GM12878 (cell line): ENCODE measurements at regions not wholly inside any gene's neighbourhood (a gene's known extent, or its start where the extent isn't known, plus 50 kb on each side); places are given as distances from the start of the nearest gene placed in this dataset.

Source experiments
- ATAC-seq: fragments of 200-7000 bp; cut with Tn5 transposase; 3 replicates; pipeline ENCODE4 v1.9.1; 2020; ENCODE audit warnings: mild to moderate bottlenecking, moderate library complexity
- BruUV-seq: library from RNA; stranded (reverse); fragments of 400-500 nt; replicated peaks from 2 replicates; lab custom pipeline; 2021; lab: Mats Ljungman, UMichigan
- CTCF ChIA-PET: fragments of 300-600 bp; sonication (Branson Sonifier 250); formaldehyde crosslinking; extraction: SDS; loops from one replicate; lab custom pipeline; 2021; ENCODE audit warnings: inconsistent platforms; lab: Yijun Ruan, JAX
- POLR2A ChIA-PET: fragments of 350-600 bp; formaldehyde crosslinking; extraction: SDS; loops from one replicate; lab custom pipeline; 2021; ENCODE audit warnings: inconsistent platforms; lab: Charles Lee
- RAD21 ChIA-PET: fragments of 300-600 bp; sonication (Branson Sonifier 250); formaldehyde crosslinking; loops from one replicate; lab custom pipeline; 2023; ENCODE audit warnings: antibody characterized with exemption; ENCODE audit not compliant: unreplicated experiment; lab: Charles Lee
- SMC1A ChIA-PET: fragments of 300-600 bp; sonication (Branson Sonifier 250); formaldehyde crosslinking; loops from one replicate; lab custom pipeline; 2023; ENCODE audit not compliant: unreplicated experiment, uncharacterized antibody; lab: Charles Lee
- DNase-seq: peaks from one replicate; pipeline ENCODE4 v3.0.0-alpha.2; 2011; ENCODE audit warnings: low read depth, low spot score
- FAIRE-seq: peaks from 3 replicates; lab custom pipeline; 2011; peaks lifted over from hg19 to GRCh38; lab: Jason Lieb, UNC
- H2AFZ ChIP-seq: 2 replicates; pipeline ENCODE4 v1.6.0; 2011; ENCODE audit warnings: low read depth, low read length, control low read depth; ENCODE audit not compliant: control insufficient read depth
- H3K27ac ChIP-seq: 2 replicates; pipeline ENCODE4 v1.5.1; 2011; ENCODE audit warnings: control low read depth; ENCODE audit not compliant: control insufficient read depth, insufficient read depth
- H3K27me3 ChIP-seq, 2 experiments: replicated peaks in 1 of 2; 2 replicates each; pipeline versions ENCODE4 v1.6.0 to v1.6.1; 2011; ENCODE audit warnings: low read length in 1 of 2; ENCODE audit not compliant: control insufficient read depth in 2 of 2, insufficient read depth in 2 of 2
- H3K36me3 ChIP-seq, 2 experiments: 2 replicates each; pipeline ENCODE4 v1.5.1; 2011; ENCODE audit warnings: low read length in 1 of 2; ENCODE audit not compliant: control insufficient read depth in 2 of 2, insufficient read depth in 2 of 2
- H3K4me1 ChIP-seq: 2 replicates; pipeline ENCODE4 v1.6.1; 2011; ENCODE audit warnings: mild to moderate bottlenecking, low read length, moderate library complexity, mixed read lengths; ENCODE audit not compliant: control insufficient read depth, insufficient read depth
- H3K4me2 ChIP-seq: 2 replicates; pipeline ENCODE4 v1.6.0; 2011; ENCODE audit warnings: control low read depth; ENCODE audit not compliant: control insufficient read depth, insufficient read depth
- H3K4me3 ChIP-seq: fragments of 200-600 bp; sonication (generic); 2 replicates; pipeline ENCODE4 v1.5.1; 2016
- H3K79me2 ChIP-seq: 2 replicates; pipeline ENCODE4 v1.6.0; 2011; ENCODE audit warnings: low read length; ENCODE audit not compliant: control insufficient read depth, insufficient read depth
- H3K9ac ChIP-seq: 2 replicates; pipeline ENCODE4 v1.8.0; 2011; ENCODE audit warnings: low read length, control low read depth, mixed read lengths; ENCODE audit not compliant: control insufficient read depth, insufficient read depth
- H3K9me3 ChIP-seq: replicated peaks from 3 replicates; pipeline ENCODE4 v1.5.1; 2011; ENCODE audit warnings: mild to moderate bottlenecking, low read length; ENCODE audit not compliant: control insufficient read depth, insufficient read depth
- H4K20me1 ChIP-seq: 2 replicates; pipeline ENCODE4 v1.6.0; 2011; ENCODE audit not compliant: control insufficient read depth, insufficient read depth
- CBFB ChIP-seq: IDR thresholded peaks from 2 replicates; pipeline ENCODE4 v1.6.1; 2016; ENCODE audit warnings: antibody characterized with exemption, low read depth
- CBX5 ChIP-seq: sonication (generic); IDR thresholded peaks from 2 replicates; pipeline ENCODE4 v1.6.1; 2016; ENCODE audit warnings: low read depth, moderate library complexity, mild to moderate bottlenecking, inconsistent platforms
- CHD4 ChIP-seq: fragments of 200-600 bp; sonication (generic); IDR thresholded peaks from 2 replicates; pipeline ENCODE4 v1.6.1; 2016; ENCODE audit warnings: mild to moderate bottlenecking
- HDAC2 ChIP-seq: fragments of 200-600 bp; sonication (generic); IDR thresholded peaks from 2 replicates; pipeline ENCODE4 v1.6.1; 2017
- IKZF2 ChIP-seq, 2 experiments: fragments of 450-650 bp; IDR thresholded peaks; 2 replicates each; pipeline ENCODE4 v1.6.1; 2017; ENCODE audit warnings: mild to moderate bottlenecking in 2 of 2, moderate library complexity in 2 of 2
- MTA2 ChIP-seq: fragments of 450-650 bp; IDR thresholded peaks from 2 replicates; pipeline ENCODE4 v1.6.1; 2016; ENCODE audit warnings: low read depth, mild to moderate bottlenecking, moderate library complexity
- NR2F1 ChIP-seq: fragments of 450-650 bp; conservative IDR thresholded peaks from 2 replicates; pipeline ENCODE4 v1.6.1; 2017; ENCODE audit warnings: mild to moderate bottlenecking
- NRF1 ChIP-seq: conservative IDR thresholded peaks from 2 replicates; pipeline ENCODE4 v1.6.1; 2011; ENCODE audit warnings: mild to moderate bottlenecking, low read depth, low read length, improper control_type of control experiment
- POU2F2 ChIP-seq: IDR thresholded peaks from 3 replicates; pipeline ENCODE4 v1.6.1; 2011; ENCODE audit warnings: low read depth, mild to moderate bottlenecking, low read length, borderline replicate concordance
- RUNX3 ChIP-seq: IDR thresholded peaks from 2 replicates; pipeline ENCODE4 v1.6.1; 2012; ENCODE audit warnings: low read length, inconsistent platforms
- SMAD1 ChIP-seq: fragments of 450-650 bp; IDR thresholded peaks from 2 replicates; pipeline ENCODE4 v1.6.1; 2018; ENCODE audit warnings: mild to moderate bottlenecking, low read depth; ENCODE audit not compliant: partially characterized antibody
- SMARCA5 ChIP-seq: fragments of 450-650 bp; IDR thresholded peaks from 2 replicates; pipeline ENCODE4 v1.6.1; 2017; ENCODE audit warnings: mild to moderate bottlenecking
- SREBF2 ChIP-seq: IDR thresholded peaks from 2 replicates; pipeline ENCODE4 v1.6.1; 2012; ENCODE audit warnings: mild to moderate bottlenecking, low read length
- TCF12 ChIP-seq: IDR thresholded peaks from 2 replicates; pipeline ENCODE4 v1.6.1; 2011; ENCODE audit warnings: low read depth, mild to moderate bottlenecking, low read length
- WGBS: methylation state at CpG from one replicate; pipeline ENCODE4 v1.1.6; 2016; ENCODE audit warnings: low lambda C conversion rate; ENCODE audit not compliant: insufficient replicate concordance, insufficient coverage; ENCODE audit errors: missing lambda C conversion rate; 5-methylcytosine and 5-hydroxymethylcytosine counted together
- in situ Hi-C: fragments of 300-500 bp; cut with MboI; formaldehyde crosslinking; loops from 9 replicates; pipeline ENCODE4 v1.14.3; 2018; ENCODE audit warnings: mixed read lengths
- intact Hi-C: fragments of 100-400 bp; cut with micrococcal nuclease; formaldehyde crosslinking; loops from one replicate; pipeline ENCODE4 v1.14.2; 2022; ENCODE audit not compliant: unreplicated experiment
- TF ChIP-seq, protein P1 (sequence below): IDR thresholded peaks from 2 replicates; pipeline ENCODE4 v1.6.1; 2012; ENCODE audit warnings: low read depth, low read length, improper control_type of control experiment
- TF ChIP-seq, protein P2 (sequence below): IDR thresholded peaks from 2 replicates; pipeline ENCODE4 v1.6.1; 2012; ENCODE audit warnings: low read length, inconsistent platforms
- TF ChIP-seq, protein P3 (sequence below): fragments of 450-650 bp; IDR thresholded peaks from 2 replicates; pipeline ENCODE4 v1.6.1; 2017; ENCODE audit warnings: mild to moderate bottlenecking, low read depth, inconsistent platforms; ENCODE audit not compliant: poor library complexity, severe bottlenecking

DNA sequence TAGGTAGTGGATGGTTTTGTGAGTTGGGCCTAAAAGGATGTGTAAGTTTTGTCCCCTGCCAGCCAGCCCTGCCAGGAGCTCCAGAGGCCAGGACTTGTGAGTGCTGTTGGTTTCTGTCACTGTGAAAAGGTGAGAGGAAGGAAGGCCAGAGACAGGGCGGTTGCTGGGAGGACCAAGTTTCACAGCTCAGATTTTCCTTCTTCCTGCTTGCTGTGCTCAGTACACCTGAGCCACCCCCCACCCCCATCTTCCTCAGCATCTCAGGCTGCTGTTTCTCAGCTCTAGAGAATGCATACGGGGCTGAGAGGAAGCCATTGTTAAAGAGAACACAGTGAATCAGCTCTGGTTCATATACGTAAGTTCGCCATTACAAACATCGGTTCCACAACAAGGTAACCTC lies 139.9 kb downstream of the BUB3 start (continued):
- TF ChIP-seq, protein P1, sequence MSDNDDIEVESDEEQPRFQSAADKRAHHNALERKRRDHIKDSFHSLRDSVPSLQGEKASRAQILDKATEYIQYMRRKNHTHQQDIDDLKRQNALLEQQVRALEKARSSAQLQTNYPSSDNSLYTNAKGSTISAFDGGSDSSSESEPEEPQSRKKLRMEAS, result no peak
- TF ChIP-seq IKZF2 (IDR thresholded peaks at IDR 0.05), result no peak
- TF ChIP-seq, protein P2, sequence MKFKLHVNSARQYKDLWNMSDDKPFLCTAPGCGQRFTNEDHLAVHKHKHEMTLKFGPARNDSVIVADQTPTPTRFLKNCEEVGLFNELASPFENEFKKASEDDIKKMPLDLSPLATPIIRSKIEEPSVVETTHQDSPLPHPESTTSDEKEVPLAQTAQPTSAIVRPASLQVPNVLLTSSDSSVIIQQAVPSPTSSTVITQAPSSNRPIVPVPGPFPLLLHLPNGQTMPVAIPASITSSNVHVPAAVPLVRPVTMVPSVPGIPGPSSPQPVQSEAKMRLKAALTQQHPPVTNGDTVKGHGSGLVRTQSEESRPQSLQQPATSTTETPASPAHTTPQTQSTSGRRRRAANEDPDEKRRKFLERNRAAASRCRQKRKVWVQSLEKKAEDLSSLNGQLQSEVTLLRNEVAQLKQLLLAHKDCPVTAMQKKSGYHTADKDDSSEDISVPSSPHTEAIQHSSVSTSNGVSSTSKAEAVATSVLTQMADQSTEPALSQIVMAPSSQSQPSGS, result no peak
- TF ChIP-seq RUNX3, result no peak

DNA sequence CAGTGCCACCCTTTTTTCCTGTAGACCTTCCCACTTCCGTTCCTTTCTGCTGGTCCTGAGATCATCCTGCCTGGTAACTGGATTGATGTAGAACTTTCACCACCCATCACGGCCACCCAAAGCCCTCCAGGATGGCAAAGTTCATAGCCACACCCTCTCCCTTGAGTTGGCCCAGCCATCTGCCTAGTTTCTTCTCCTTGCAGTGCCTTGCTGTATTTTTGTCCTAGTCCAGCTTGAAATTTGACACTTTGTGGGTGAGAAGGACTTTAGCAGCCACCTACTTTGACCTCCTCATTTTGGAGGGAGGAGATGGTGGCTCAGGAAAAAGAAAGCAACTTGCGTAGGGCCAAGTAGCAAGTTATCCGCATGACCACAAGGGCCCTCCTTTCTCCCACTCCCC lies 140.7 kb downstream of the BUB3 start:
- no peak for FAIRE-seq
- BruUV-seq, result no TSS peak

More for the DNA sequence above, 140.7 kb downstream of the BUB3 start:
- Histone ChIP-seq H3K36me3 (no peaks in the 10 kb centered on the region), H3K9me3 (no peaks in the 10 kb centered on the region; the same call in none of the 3 replicates), H4K20me1 (no peaks in the 10 kb centered on the region), H3K4me1 (no peaks in the 10 kb centered on the region), H3K27ac (no peak overlapping the region)
- DNase-seq (no peak), ATAC-seq (no peak)
- SMC1A ChIA-PET, result interaction anchor here (1.2 kb wide), 1 partner anchor 45 kb away, joined by 3 read pairs; no protein-coding TSS in a partner anchor
- TF ChIP-seq CHD4 (no peak), SMAD1 (no peak), SMARCA5 (no peak), NR2F1 (no peak), MTA2 (no peak), CBX5 (no peak), HDAC2 (no peak), CBFB (no peak), NRF1 (no peak), TCF12 (no peak), POU2F2 (no peak), SREBF2 (no peak)
- TF ChIP-seq, protein P3, sequence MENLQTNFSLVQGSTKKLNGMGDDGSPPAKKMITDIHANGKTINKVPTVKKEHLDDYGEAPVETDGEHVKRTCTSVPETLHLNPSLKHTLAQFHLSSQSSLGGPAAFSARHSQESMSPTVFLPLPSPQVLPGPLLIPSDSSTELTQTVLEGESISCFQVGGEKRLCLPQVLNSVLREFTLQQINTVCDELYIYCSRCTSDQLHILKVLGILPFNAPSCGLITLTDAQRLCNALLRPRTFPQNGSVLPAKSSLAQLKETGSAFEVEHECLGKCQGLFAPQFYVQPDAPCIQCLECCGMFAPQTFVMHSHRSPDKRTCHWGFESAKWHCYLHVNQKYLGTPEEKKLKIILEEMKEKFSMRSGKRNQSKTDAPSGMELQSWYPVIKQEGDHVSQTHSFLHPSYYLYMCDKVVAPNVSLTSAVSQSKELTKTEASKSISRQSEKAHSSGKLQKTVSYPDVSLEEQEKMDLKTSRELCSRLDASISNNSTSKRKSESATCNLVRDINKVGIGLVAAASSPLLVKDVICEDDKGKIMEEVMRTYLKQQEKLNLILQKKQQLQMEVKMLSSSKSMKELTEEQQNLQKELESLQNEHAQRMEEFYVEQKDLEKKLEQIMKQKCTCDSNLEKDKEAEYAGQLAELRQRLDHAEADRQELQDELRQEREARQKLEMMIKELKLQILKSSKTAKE, result no peak
- TF ChIP-seq, protein P2, result no peak
- TF ChIP-seq, all 136 proteins: peak for 0
- POLR2A ChIA-PET, result no interaction called here
- no peaks in the 10 kb centered on the region for H3K79me2 ChIP-seq
- no peak overlapping the region for H3K4me3 ChIP-seq
- H2AFZ ChIP-seq, result no peak overlapping the region
- CTCF ChIA-PET, result no interaction called here
- RAD21 ChIA-PET, result no interaction called here
- H3K4me2 ChIP-seq, result no peak overlapping the region
- in situ Hi-C loops, result no loop called here
- WGBS, result 55% methylated on average over 4 of the region's 4 CpGs
- H3K27me3 ChIP-seq, result no peaks in the 10 kb centered on the region
- intact Hi-C loops, result no loop called here
- no peak overlapping the region for H3K9ac ChIP-seq
